ENCODE measurements at regions not wholly inside any gene's neighbourhood (a gene's known extent, or its start where the extent isn't known, plus 50 kb on each side); places are given as distances from the start of the nearest gene placed in this dataset.

GRCh38 chr14:87628780-87629179 lies 364.2 kb downstream of the GALC start:
- Histone ChIP-seq H3K4me3 (ENCODE audit: control insufficient read depth in 1 of 7, extremely low read depth in 1 of 7, insufficient read depth in 4 of 7, low read depth in 2 of 7, low read length in 6 of 7) (no peak overlapping the region), H3K27me3 (replicated peaks in 2 of 5; ENCODE audit: control insufficient read depth in 4 of 5, insufficient read depth in 5 of 5, low read length in 4 of 5) (no peaks in the 10 kb centered on the region), H3K27ac (ENCODE audit: insufficient read depth in 1 of 2, low read depth in 1 of 2, low read length in 2 of 2, poor library complexity in 1 of 2, severe bottlenecking in 2 of 2) (no peak overlapping the region), H3K36me3 (ENCODE audit: control insufficient read depth in 4 of 4, insufficient read depth in 4 of 4, low read length in 3 of 4) (no peaks in the 10 kb centered on the region), H3K4me1 (ENCODE audit: control extremely low read depth in 1 of 4, control insufficient read depth in 4 of 4, insufficient read depth in 4 of 4, low read length in 3 of 4) (no peaks in the 10 kb centered on the region), H3K9me3 (ENCODE audit: control extremely low read depth in 1 of 5, control insufficient read depth in 4 of 5, insufficient read depth in 2 of 5, low read depth in 1 of 5, low read length in 4 of 5) (no peaks in the 10 kb centered on the region)
- ChIA-PET CTCF (interaction anchor here (0.8 kb wide), 1 partner anchor 11 kb away, joined by 3 read pairs; no protein-coding TSS in a partner anchor), POLR2A (no interaction called here)
- no peak for DNase-seq
- 92% methylated on average over 2 of the region's 3 CpGs for WGBS (ENCODE audit: insufficient coverage)

GRCh38 chr14:87628129-87628528 lies 364.9 kb downstream of the GALC start:
- no peak overlapping the region for H3K4me3 ChIP-seq (ENCODE audit: control insufficient read depth in 1 of 7, extremely low read depth in 1 of 7, insufficient read depth in 4 of 7, low read depth in 2 of 7, low read length in 6 of 7)
- H3K9me3 ChIP-seq (ENCODE audit: control extremely low read depth in 1 of 5, control insufficient read depth in 4 of 5, insufficient read depth in 2 of 5, low read depth in 1 of 5, low read length in 4 of 5): no peaks in the 10 kb centered on the region
- H3K27me3 ChIP-seq (replicated peaks in 2 of 5; ENCODE audit: control insufficient read depth in 4 of 5, insufficient read depth in 5 of 5, low read length in 4 of 5): no peaks in the 10 kb centered on the region
- no peaks in the 10 kb centered on the region for H3K4me1 ChIP-seq (ENCODE audit: control extremely low read depth in 1 of 4, control insufficient read depth in 4 of 4, insufficient read depth in 4 of 4, low read length in 3 of 4)
- DNase-seq: peak; percentile 2 to 81 (median 22)
- H3K27ac ChIP-seq (ENCODE audit: insufficient read depth in 1 of 2, low read depth in 1 of 2, low read length in 2 of 2, poor library complexity in 1 of 2, severe bottlenecking in 2 of 2): no peak overlapping the region
- CTCF ChIA-PET: no interaction called here
- POLR2A ChIA-PET: no interaction called here
- H3K36me3 ChIP-seq (ENCODE audit: control insufficient read depth in 4 of 4, insufficient read depth in 4 of 4, low read length in 3 of 4): no peaks in the 10 kb centered on the region

GRCh38 chr14:87626266-87626665 lies 366.7 kb downstream of the GALC start:
- CTCF ChIA-PET: no interaction called here
- no peak overlapping the region for H3K4me3 ChIP-seq (ENCODE audit: control insufficient read depth in 1 of 7, extremely low read depth in 1 of 7, insufficient read depth in 4 of 7, low read depth in 2 of 7, low read length in 6 of 7)
- H3K27ac ChIP-seq (ENCODE audit: insufficient read depth in 1 of 2, low read depth in 1 of 2, low read length in 2 of 2, poor library complexity in 1 of 2, severe bottlenecking in 2 of 2): no peak overlapping the region

GRCh38 chr14:87623616-87624015 lies 369.4 kb downstream of the GALC start:
- Histone ChIP-seq H3K27me3 (replicated peaks in 2 of 5; ENCODE audit: control insufficient read depth in 4 of 5, insufficient read depth in 5 of 5, low read length in 4 of 5) (no peaks in the 10 kb centered on the region), H3K27ac (ENCODE audit: insufficient read depth in 1 of 2, low read depth in 1 of 2, low read length in 2 of 2, poor library complexity in 1 of 2, severe bottlenecking in 2 of 2) (no peak overlapping the region), H3K36me3 (ENCODE audit: control insufficient read depth in 4 of 4, insufficient read depth in 4 of 4, low read length in 3 of 4) (no peaks in the 10 kb centered on the region), H3K4me1 (ENCODE audit: control extremely low read depth in 1 of 4, control insufficient read depth in 4 of 4, insufficient read depth in 4 of 4, low read length in 3 of 4) (no peaks in the 10 kb centered on the region), H3K4me3 (ENCODE audit: control insufficient read depth in 1 of 7, extremely low read depth in 1 of 7, insufficient read depth in 4 of 7, low read depth in 2 of 7, low read length in 6 of 7) (no peak overlapping the region), H3K9me3 (ENCODE audit: control extremely low read depth in 1 of 5, control insufficient read depth in 4 of 5, insufficient read depth in 2 of 5, low read depth in 1 of 5, low read length in 4 of 5) (peaks cover 0 to 8% (median 5%) of the 10 kb centered on the region in 5 experiments)
- DNase-seq: no peak
- ChIA-PET CTCF (no interaction called here), POLR2A (no interaction called here)
- no CpG with 5 or more reads among the region's 1 CpG for WGBS (ENCODE audit: insufficient coverage)

More at GRCh38 chr14:87626266-87626665, 366.7 kb downstream of the GALC start:
- H3K36me3 ChIP-seq (ENCODE audit: control insufficient read depth in 4 of 4, insufficient read depth in 4 of 4, low read length in 3 of 4): no peaks in the 10 kb centered on the region
- H3K4me1 ChIP-seq (ENCODE audit: control extremely low read depth in 1 of 4, control insufficient read depth in 4 of 4, insufficient read depth in 4 of 4, low read length in 3 of 4): no peaks in the 10 kb centered on the region
- POLR2A ChIA-PET: no interaction called here
- peaks cover 0 to 5% (median 4%) of the 10 kb centered on the region in 5 experiments for H3K9me3 ChIP-seq (ENCODE audit: control extremely low read depth in 1 of 5, control insufficient read depth in 4 of 5, insufficient read depth in 2 of 5, low read depth in 1 of 5, low read length in 4 of 5)
- no peak for DNase-seq
- no peaks in the 10 kb centered on the region for H3K27me3 ChIP-seq (replicated peaks in 2 of 5; ENCODE audit: control insufficient read depth in 4 of 5, insufficient read depth in 5 of 5, low read length in 4 of 5)

GRCh38 chr14:87617079-87617478 lies 375.9 kb downstream of the GALC start:
- Histone ChIP-seq H3K9me3 (ENCODE audit: control extremely low read depth in 1 of 5, control insufficient read depth in 4 of 5, insufficient read depth in 2 of 5, low read depth in 1 of 5, low read length in 4 of 5) (peaks cover 0 to 8% (median 5%) of the 10 kb centered on the region in 5 experiments), H3K27ac (ENCODE audit: insufficient read depth in 1 of 2, low read depth in 1 of 2, low read length in 2 of 2, poor library complexity in 1 of 2, severe bottlenecking in 2 of 2) (no peak overlapping the region), H3K27me3 (replicated peaks in 2 of 5; ENCODE audit: control insufficient read depth in 4 of 5, insufficient read depth in 5 of 5, low read length in 4 of 5) (peaks cover 0 to 3% (median 0%) of the 10 kb centered on the region in 5 experiments), H3K4me3 (ENCODE audit: control insufficient read depth in 1 of 7, extremely low read depth in 1 of 7, insufficient read depth in 4 of 7, low read depth in 2 of 7, low read length in 6 of 7) (no peak overlapping the region), H3K36me3 (ENCODE audit: control insufficient read depth in 4 of 4, insufficient read depth in 4 of 4, low read length in 3 of 4) (no peaks in the 10 kb centered on the region), H3K4me1 (ENCODE audit: control extremely low read depth in 1 of 4, control insufficient read depth in 4 of 4, insufficient read depth in 4 of 4, low read length in 3 of 4) (no peaks in the 10 kb centered on the region)
- ChIA-PET CTCF (no interaction called here), POLR2A (no interaction called here)
- 100% methylated on average over 1 of the region's 4 CpGs for WGBS (ENCODE audit: insufficient coverage)
- peak in 1 of 3 donors; percentile 5 for DNase-seq

- Histone ChIP-seq H3K36me3 (ENCODE audit: control insufficient read depth in 4 of 4, insufficient read depth in 4 of 4, low read length in 3 of 4) (no peaks in the 10 kb centered on the region), H3K27me3 (replicated peaks in 2 of 5; ENCODE audit: control insufficient read depth in 4 of 5, insufficient read depth in 5 of 5, low read length in 4 of 5) (peaks cover 0 to 3% (median 0%) of the 10 kb centered on the region in 5 experiments), H3K27ac (ENCODE audit: insufficient read depth in 1 of 2, low read depth in 1 of 2, low read length in 2 of 2, poor library complexity in 1 of 2, severe bottlenecking in 2 of 2) (no peak overlapping the region), H3K4me1 (ENCODE audit: control extremely low read depth in 1 of 4, control insufficient read depth in 4 of 4, insufficient read depth in 4 of 4, low read length in 3 of 4) (no peaks in the 10 kb centered on the region), H3K4me3 (ENCODE audit: control insufficient read depth in 1 of 7, extremely low read depth in 1 of 7, insufficient read depth in 4 of 7, low read depth in 2 of 7, low read length in 6 of 7) (no peak overlapping the region), H3K9me3 (ENCODE audit: control extremely low read depth in 1 of 5, control insufficient read depth in 4 of 5, insufficient read depth in 2 of 5, low read depth in 1 of 5, low read length in 4 of 5) (peaks cover 0 to under 1% (median 0%) of the 10 kb centered on the region in 5 experiments)
- DNase-seq: peak; percentile 23 to 71 (median 45)
- ChIA-PET CTCF (interaction anchor here (1.3 kb wide), 1 partner anchor 10 kb away, joined by 4 read pairs; no protein-coding TSS in a partner anchor), POLR2A (no interaction called here)
- 62% methylated on average over 8 of the region's 12 CpGs for WGBS (ENCODE audit: insufficient coverage)
Measured at GRCh38 chr14:87615822-87616679, 376.9 kb downstream of the GALC start.

GRCh38 chr14:87615047-87615446 lies 377.9 kb downstream of the GALC start:
- Histone ChIP-seq H3K4me1 (ENCODE audit: control extremely low read depth in 1 of 4, control insufficient read depth in 4 of 4, insufficient read depth in 4 of 4, low read length in 3 of 4) (no peaks in the 10 kb centered on the region), H3K9me3 (ENCODE audit: control extremely low read depth in 1 of 5, control insufficient read depth in 4 of 5, insufficient read depth in 2 of 5, low read depth in 1 of 5, low read length in 4 of 5) (no peaks in the 10 kb centered on the region), H3K27me3 (replicated peaks in 2 of 5; ENCODE audit: control insufficient read depth in 4 of 5, insufficient read depth in 5 of 5, low read length in 4 of 5) (peaks cover 0 to 3% (median 0%) of the 10 kb centered on the region in 5 experiments), H3K27ac (ENCODE audit: insufficient read depth in 1 of 2, low read depth in 1 of 2, low read length in 2 of 2, poor library complexity in 1 of 2, severe bottlenecking in 2 of 2) (no peak overlapping the region), H3K36me3 (ENCODE audit: control insufficient read depth in 4 of 4, insufficient read depth in 4 of 4, low read length in 3 of 4) (no peaks in the 10 kb centered on the region), H3K4me3 (ENCODE audit: control insufficient read depth in 1 of 7, extremely low read depth in 1 of 7, insufficient read depth in 4 of 7, low read depth in 2 of 7, low read length in 6 of 7) (no peak overlapping the region)
- CTCF ChIA-PET: no interaction called here
- POLR2A ChIA-PET: no interaction called here
- peak in 1 of 3 donors; percentile 19 for DNase-seq
- no CpG with 5 or more reads among the region's 3 CpGs for WGBS (ENCODE audit: insufficient coverage)

All from common myeloid progenitor, CD34-positive (primary cell).